Testis (tissue), 2 donors: ENCODE measurements at regions not wholly inside any gene's neighbourhood (a gene's known extent, or its start where the extent isn't known, plus 50 kb on each side); places are given as distances from the start of the nearest gene placed in this dataset.
A peak's percentile ranks its signal among the peaks of the same experiment; 100 is the strongest.

ENCODE experiments used
- DNase-seq: peaks from one replicate; pipeline ENCODE4 v3.0.0-alpha.2; 2019
- H3K27ac ChIP-seq, 2 donors: fragments of 200-600 bp; sonication (generic); one replicate each; pipeline ENCODE4 v1.5.1; 2019
- H3K27me3 ChIP-seq: fragments of 200-600 bp; sonication (generic); one replicate; pipeline ENCODE4 v1.5.1; 2019
- H3K36me3 ChIP-seq: fragments of 200-600 bp; sonication (generic); one replicate; pipeline ENCODE4 v1.5.1; 2017; ENCODE audit warnings: low read depth; ENCODE audit errors: missing control alignments
- H3K4me1 ChIP-seq: fragments of 200-600 bp; sonication (generic); one replicate; pipeline ENCODE4 v1.5.1; 2019
- H3K4me3 ChIP-seq, 2 donors: fragments of 200-600 bp; sonication (generic); one replicate each; pipeline ENCODE4 v1.5.1; 2017 to 2019
- H3K9me3 ChIP-seq: fragments of 200-600 bp; sonication (generic); one replicate; pipeline ENCODE4 v1.5.1; 2017
- CTCF ChIP-seq, 3 experiments: fragments of 450-650 bp in 2 of 3; fragments of 200-600 bp in 1 of 3; sonication (generic) in 1 of 3; IDR thresholded peaks; one replicate each; pipeline ENCODE4 v1.5.1; 2016 to 2019; ENCODE audit warnings: antibody characterized with exemption in 3 of 3, mild to moderate bottlenecking in 2 of 3, moderate library complexity in 1 of 3
- POLR2A ChIP-seq: fragments of 450-650 bp; IDR thresholded peaks from one replicate; pipeline ENCODE4 v1.6.1; 2017; ENCODE audit warnings: antibody characterized with exemption, mild to moderate bottlenecking, moderate library complexity
- WGBS, 2 donors: methylation state at CpG; one replicate each; pipeline ENCODE4 v1.1.5; 2018; 5-methylcytosine and 5-hydroxymethylcytosine counted together
- intact Hi-C: fragments of 100-400 bp; cut with DNase I; formaldehyde crosslinking; loops from one replicate; pipeline ENCODE4 v1.15.1; 2023; ENCODE audit warnings: low total_unique reads

GRCh38 chr9:129550199-129550839 lies 70.6 kb downstream of the C9orf50 start:
- Histone ChIP-seq H3K36me3 (no peaks in the 10 kb centered on the region), H3K4me1 (peaks cover 26% of the 10 kb centered on the region), H3K27me3 (no peaks in the 10 kb centered on the region), H3K9me3 (no peaks in the 10 kb centered on the region), H3K27ac (peak overlapping the region; percentile 75 to 90), H3K4me3 (peak overlapping the region; percentile 50 to 63)
- WGBS, 2 donors = 2 to 3% methylated on average over 25 to 39 of the region's 51 CpGs
- TF ChIP-seq CTCF (IDR thresholded peaks at IDR 0.05) = no peak
- TF ChIP-seq POLR2A = no peak
- peak; percentile 77 for DNase-seq
- intact Hi-C loops = no loop called here

- TF ChIP-seq CTCF (IDR thresholded peaks at IDR 0.05) (no peak), POLR2A (no peak)
- 7 to 16% methylated on average over 6 to 27 of the region's 30 CpGs for WGBS, 2 donors
- DNase-seq = no peak
- H3K27me3 ChIP-seq = no peaks in the 10 kb centered on the region
- H3K36me3 ChIP-seq = no peaks in the 10 kb centered on the region
- peak overlapping the region; percentile 75 to 90 for H3K27ac ChIP-seq
- H3K4me1 ChIP-seq = peaks cover 26% of the 10 kb centered on the region
- intact Hi-C loops = no loop called here
- H3K9me3 ChIP-seq = no peaks in the 10 kb centered on the region
- H3K4me3 ChIP-seq = peak overlapping the region; percentile 50 to 63
Measured at GRCh38 chr9:129549684-129550083, 71.2 kb downstream of the C9orf50 start.

- Histone ChIP-seq H3K9me3 (no peaks in the 10 kb centered on the region), H3K4me3 (peak overlapping the region in 1 of 2 donors; percentile 63), H3K27me3 (no peaks in the 10 kb centered on the region), H3K27ac (peak overlapping the region; percentile 75 to 90), H3K36me3 (no peaks in the 10 kb centered on the region), H3K4me1 (peaks cover 26% of the 10 kb centered on the region)
- TF ChIP-seq CTCF (IDR thresholded peaks at IDR 0.05) (no peak), POLR2A (no peak)
- no peak for DNase-seq
- WGBS, 2 donors = 48 to 53% methylated on average over 4 to 7 of the region's 7 CpGs
- intact Hi-C loops = no loop called here
Measured at GRCh38 chr9:129549139-129549538, 71.8 kb downstream of the C9orf50 start.

GRCh38 chr9:129548571-129549135 lies 72.2 kb downstream of the C9orf50 start:
- intact Hi-C loops = no loop called here
- H3K4me3 ChIP-seq = no peak overlapping the region

More at GRCh38 chr9:129548571-129549135, 72.2 kb downstream of the C9orf50 start:
- 25 to 47% methylated on average over 8 to 11 of the region's 11 CpGs for WGBS, 2 donors
- H3K36me3 ChIP-seq = no peaks in the 10 kb centered on the region
- H3K9me3 ChIP-seq = no peaks in the 10 kb centered on the region
- H3K4me1 ChIP-seq = peaks cover 26% of the 10 kb centered on the region
- DNase-seq = peak; percentile 71
- H3K27ac ChIP-seq = peak overlapping the region; percentile 75 to 90
- TF ChIP-seq CTCF (IDR thresholded peaks at IDR 0.05) = no peak
- no peak for TF ChIP-seq POLR2A
- no peaks in the 10 kb centered on the region for H3K27me3 ChIP-seq
